Left kidney (tissue), 1 donor: ENCODE measurements at regions not wholly inside any gene's neighbourhood (a gene's known extent, or its start where the extent isn't known, plus 50 kb on each side); places are given as distances from the start of the nearest gene placed in this dataset.

ENCODE experiments used
- DNase-seq: peaks from one replicate; pipeline ENCODE4 v3.0.0-alpha.2; 2013

- DNase-seq, result no peak
Observed at GRCh38 chr7:46671108-46671769, 750.2 kb upstream of the IGFBP3 start.

GRCh38 chr7:46669028-46669427, 748.0 kb upstream of the IGFBP3 start:
- no peak for DNase-seq

GRCh38 chr7:46664453-46664852, 743.4 kb upstream of the IGFBP3 start:
- DNase-seq, result no peak

- no peak for DNase-seq
Observed at GRCh38 chr7:46663025-46663424, 742.0 kb upstream of the IGFBP3 start.

- no peak for DNase-seq
Observed at GRCh38 chr7:46661431-46661830, 740.4 kb upstream of the IGFBP3 start.

GRCh38 chr7:46660402-46660980, 739.4 kb upstream of the IGFBP3 start:
- no peak for DNase-seq

- DNase-seq, result no peak
Observed at GRCh38 chr7:46658281-46658680, 737.2 kb upstream of the IGFBP3 start.

GRCh38 chr7:46654546-46655443, 733.7 kb upstream of the IGFBP3 start:
- DNase-seq, result no peak

GRCh38 chr7:46653848-46654247, 732.8 kb upstream of the IGFBP3 start:
- DNase-seq, result no peak

- DNase-seq, result no peak
Observed at GRCh38 chr7:46652317-46652716, 731.2 kb upstream of the IGFBP3 start.

- DNase-seq, result no peak
Observed at GRCh38 chr7:46651561-46652088, 730.6 kb upstream of the IGFBP3 start.

GRCh38 chr7:46651070-46651469, 730.0 kb upstream of the IGFBP3 start:
- DNase-seq, result no peak

- no peak for DNase-seq
Observed at GRCh38 chr7:46649876-46650275, 728.8 kb upstream of the IGFBP3 start.

- DNase-seq, result no peak
Observed at GRCh38 chr7:46637793-46638735, 717.0 kb upstream of the IGFBP3 start.

- DNase-seq, result no peak
Observed at GRCh38 chr7:46636022-46636421, 715.0 kb upstream of the IGFBP3 start.

GRCh38 chr7:46633630-46634240, 712.7 kb upstream of the IGFBP3 start:
- DNase-seq, result no peak

GRCh38 chr7:46633200-46633599, 712.1 kb upstream of the IGFBP3 start:
- no peak for DNase-seq

GRCh38 chr7:46630031-46630430, 709.0 kb upstream of the IGFBP3 start:
- no peak for DNase-seq

- no peak for DNase-seq
Observed at GRCh38 chr7:46628389-46628788, 707.3 kb upstream of the IGFBP3 start.

GRCh38 chr7:46626691-46627310, 705.7 kb upstream of the IGFBP3 start:
- DNase-seq, result no peak

- DNase-seq, result no peak
Observed at GRCh38 chr7:46626261-46626660, 705.2 kb upstream of the IGFBP3 start.
